ENCODE measurements at regions not wholly inside any gene's neighbourhood (a gene's known extent, or its start where the extent isn't known, plus 50 kb on each side); places are given as distances from the start of the nearest gene placed in this dataset.

- TF ChIP-seq, protein P1, sequence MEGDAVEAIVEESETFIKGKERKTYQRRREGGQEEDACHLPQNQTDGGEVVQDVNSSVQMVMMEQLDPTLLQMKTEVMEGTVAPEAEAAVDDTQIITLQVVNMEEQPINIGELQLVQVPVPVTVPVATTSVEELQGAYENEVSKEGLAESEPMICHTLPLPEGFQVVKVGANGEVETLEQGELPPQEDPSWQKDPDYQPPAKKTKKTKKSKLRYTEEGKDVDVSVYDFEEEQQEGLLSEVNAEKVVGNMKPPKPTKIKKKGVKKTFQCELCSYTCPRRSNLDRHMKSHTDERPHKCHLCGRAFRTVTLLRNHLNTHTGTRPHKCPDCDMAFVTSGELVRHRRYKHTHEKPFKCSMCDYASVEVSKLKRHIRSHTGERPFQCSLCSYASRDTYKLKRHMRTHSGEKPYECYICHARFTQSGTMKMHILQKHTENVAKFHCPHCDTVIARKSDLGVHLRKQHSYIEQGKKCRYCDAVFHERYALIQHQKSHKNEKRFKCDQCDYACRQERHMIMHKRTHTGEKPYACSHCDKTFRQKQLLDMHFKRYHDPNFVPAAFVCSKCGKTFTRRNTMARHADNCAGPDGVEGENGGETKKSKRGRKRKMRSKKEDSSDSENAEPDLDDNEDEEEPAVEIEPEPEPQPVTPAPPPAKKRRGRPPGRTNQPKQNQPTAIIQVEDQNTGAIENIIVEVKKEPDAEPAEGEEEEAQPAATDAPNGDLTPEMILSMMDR (conservative IDR thresholded peaks at IDR 0.05 in 1 of 2, IDR thresholded peaks at IDR 0.05 in 1 of 2; ENCODE audit: low read depth in 1 of 2, low read length in 2 of 2): no peak
- TF ChIP-seq EZH2 (IDR thresholded peaks at IDR 0.05; ENCODE audit: low read length, missing control alignments): no peak
Observed at GRCh38 chr10:85420501-85421191, 945.9 kb downstream of the GRID1 start.

Measured in fibroblast of lung (primary cell).